ENCODE measurements at regions not wholly inside any gene's neighbourhood (a gene's known extent, or its start where the extent isn't known, plus 50 kb on each side); places are given as distances from the start of the nearest gene placed in this dataset.

GRCh38 chr5:173530547-173530946 is 85.9 kb downstream of the BOD1 start:
- DNase-seq (ENCODE audit: insufficient read length, low spot score) (no peak), FAIRE-seq (no peak)

GRCh38 chr5:173529861-173530260 is 86.6 kb downstream of the BOD1 start:
- FAIRE-seq, result no peak

GRCh38 chr5:173527671-173528070 is 88.8 kb downstream of the BOD1 start:
- DNase-seq (ENCODE audit: insufficient read length, low spot score) (no peak), FAIRE-seq (no peak)

More at GRCh38 chr5:173529861-173530260, 86.6 kb downstream of the BOD1 start:
- no peak for DNase-seq (ENCODE audit: insufficient read length, low spot score)

- FAIRE-seq (no peak), DNase-seq (ENCODE audit: insufficient read length, low spot score) (no peak)
Observed at GRCh38 chr5:173524136-173524535, 92.3 kb downstream of the BOD1 start.

- FAIRE-seq, result no peak
Observed at GRCh38 chr5:173523388-173523787, 93.1 kb downstream of the BOD1 start.

GRCh38 chr5:173522518-173522917 is 93.9 kb downstream of the BOD1 start:
- DNase-seq (ENCODE audit: insufficient read length, low spot score) (no peak), FAIRE-seq (no peak)

More at GRCh38 chr5:173523388-173523787, 93.1 kb downstream of the BOD1 start:
- no peak for DNase-seq (ENCODE audit: insufficient read length, low spot score)

- FAIRE-seq, result no peak
- DNase-seq (ENCODE audit: insufficient read length, low spot score), result no peak
Observed at GRCh38 chr5:173518856-173519255, 97.6 kb downstream of the BOD1 start.

- DNase-seq (ENCODE audit: insufficient read length, low spot score), result no peak
- FAIRE-seq, result no peak
Observed at GRCh38 chr5:173517648-173518047, 98.8 kb downstream of the BOD1 start.

- FAIRE-seq (peak; percentile 23), DNase-seq (ENCODE audit: insufficient read length, low spot score) (no peak)
Observed at GRCh38 chr5:173515526-173515925, 100.9 kb downstream of the BOD1 start.

- DNase-seq (ENCODE audit: insufficient read length, low spot score) (no peak), FAIRE-seq (no peak)
Observed at GRCh38 chr5:173514661-173515060, 101.8 kb downstream of the BOD1 start.

- no peak for FAIRE-seq
- peak; percentile 28 for DNase-seq (ENCODE audit: insufficient read length, low spot score)
Observed at GRCh38 chr5:173513521-173513991, 102.9 kb downstream of the BOD1 start.

- peak; percentile 32 for DNase-seq (ENCODE audit: insufficient read length, low spot score)
- FAIRE-seq, result no peak
Observed at GRCh38 chr5:173512637-173513435, 103.6 kb downstream of the BOD1 start.

GRCh38 chr5:173509060-173509459 is 107.4 kb downstream of the BOD1 start:
- FAIRE-seq (no peak), DNase-seq (ENCODE audit: insufficient read length, low spot score) (no peak)

- DNase-seq (ENCODE audit: insufficient read length, low spot score) (no peak), FAIRE-seq (no peak)
Observed at GRCh38 chr5:173507171-173507570, 109.3 kb downstream of the BOD1 start.

- FAIRE-seq (no peak), DNase-seq (ENCODE audit: insufficient read length, low spot score) (no peak)
Observed at GRCh38 chr5:173505634-173506033, 110.8 kb downstream of the BOD1 start.

GRCh38 chr5:173501922-173502321 is 114.5 kb downstream of the BOD1 start:
- DNase-seq (ENCODE audit: insufficient read length, low spot score) (no peak), FAIRE-seq (no peak)

GRCh38 chr5:173501271-173501670 is 115.2 kb downstream of the BOD1 start:
- FAIRE-seq (no peak), DNase-seq (ENCODE audit: insufficient read length, low spot score) (no peak)

- no peak for DNase-seq (ENCODE audit: insufficient read length, low spot score)
- FAIRE-seq, result no peak
Observed at GRCh38 chr5:173500213-173500560, 116.3 kb downstream of the BOD1 start.

- no peak for FAIRE-seq
- no peak for DNase-seq (ENCODE audit: insufficient read length, low spot score)
Observed at GRCh38 chr5:173499471-173500212, 116.8 kb downstream of the BOD1 start.

- FAIRE-seq (peak; percentile 4), DNase-seq (ENCODE audit: insufficient read length, low spot score) (no peak)
Observed at GRCh38 chr5:173498739-173499470, 117.5 kb downstream of the BOD1 start.

GRCh38 chr5:173498286-173498685 is 118.2 kb downstream of the BOD1 start:
- DNase-seq (ENCODE audit: insufficient read length, low spot score), result peak; percentile 39
- FAIRE-seq, result no peak

Data from HTR-8/SVneo (cell line).